HG02642 (cell line): ENCODE measurements at regions not wholly inside any gene's neighbourhood (a gene's known extent, or its start where the extent isn't known, plus 50 kb on each side); places are given as distances from the start of the nearest gene placed in this dataset.
"Not testable (repeated sequence)": the region's sequence is repeated elsewhere in the genome, so short reads cannot be mapped to it uniquely, and the experiment has no call there.

Source experiments
- ATAC-seq: cut with Tn5 transposase; IDR thresholded peaks from one replicate; pipeline ENCODE4 v1.9.1; 2021; ENCODE audit warnings: mild to moderate bottlenecking; ENCODE audit not compliant: unreplicated experiment, poor library complexity

- no peak for ATAC-seq
These were observed 162.0 kb upstream of the C1orf174 start for GRCh38 chr1:4062041-4062440.

DNA sequence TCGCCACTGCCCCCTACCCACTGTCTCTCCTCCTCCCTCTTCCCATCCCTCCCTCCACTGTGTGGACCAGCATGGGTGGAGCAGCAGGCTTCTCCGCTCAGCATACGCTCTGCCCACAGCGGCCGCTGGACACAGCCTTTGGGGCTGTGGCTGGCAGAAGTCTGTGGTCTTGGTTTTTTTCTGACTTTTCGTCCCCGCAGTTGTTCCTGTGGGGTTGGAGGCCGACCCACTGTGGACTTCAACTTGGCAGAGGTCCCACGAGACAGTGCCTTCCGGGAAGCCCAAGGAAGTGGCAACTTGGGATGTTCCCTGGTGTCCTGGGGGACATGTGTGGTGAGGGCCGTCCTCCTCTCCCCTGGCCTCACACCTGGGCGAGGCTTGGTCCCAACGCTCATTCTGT is 162.5 kb upstream of the C1orf174 start:
- ATAC-seq, result no peak

- ATAC-seq, result no peak
These were observed 162.9 kb upstream of the C1orf174 start for GRCh38 chr1:4062992-4063391.

- ATAC-seq, result no peak
These were observed 163.4 kb upstream of the C1orf174 start for GRCh38 chr1:4063516-4063915.

- no peak for ATAC-seq
These were observed 164.2 kb upstream of the C1orf174 start for GRCh38 chr1:4064150-4064889.

GRCh38 chr1:4066860-4067599 is 167.0 kb upstream of the C1orf174 start:
- ATAC-seq, result no peak

DNA sequence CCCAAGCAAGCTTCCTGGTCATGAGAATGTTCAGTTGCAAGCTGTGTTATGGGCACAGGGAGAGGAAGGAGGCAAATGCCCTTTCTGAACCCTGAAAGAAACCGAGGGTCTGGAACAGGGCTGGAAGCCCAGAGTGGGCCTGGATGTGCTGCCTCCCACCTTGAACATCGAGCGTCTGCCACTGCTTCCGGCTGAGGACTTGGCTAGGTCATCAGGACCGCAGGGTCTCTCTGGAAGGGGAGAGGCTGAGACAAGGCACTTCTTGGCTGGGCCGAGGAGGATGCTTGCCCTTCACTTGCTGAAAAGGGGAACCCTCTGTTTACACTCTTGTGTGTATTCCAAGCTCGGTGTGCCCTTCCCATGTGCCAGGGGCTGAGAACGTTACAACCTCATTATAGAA is 168.0 kb upstream of the C1orf174 start:
- ATAC-seq, result no peak

GRCh38 chr1:4071653-4072052 is 171.6 kb upstream of the C1orf174 start:
- ATAC-seq, result no peak

GRCh38 chr1:4072481-4073153 is 172.5 kb upstream of the C1orf174 start:
- no peak for ATAC-seq

DNA sequence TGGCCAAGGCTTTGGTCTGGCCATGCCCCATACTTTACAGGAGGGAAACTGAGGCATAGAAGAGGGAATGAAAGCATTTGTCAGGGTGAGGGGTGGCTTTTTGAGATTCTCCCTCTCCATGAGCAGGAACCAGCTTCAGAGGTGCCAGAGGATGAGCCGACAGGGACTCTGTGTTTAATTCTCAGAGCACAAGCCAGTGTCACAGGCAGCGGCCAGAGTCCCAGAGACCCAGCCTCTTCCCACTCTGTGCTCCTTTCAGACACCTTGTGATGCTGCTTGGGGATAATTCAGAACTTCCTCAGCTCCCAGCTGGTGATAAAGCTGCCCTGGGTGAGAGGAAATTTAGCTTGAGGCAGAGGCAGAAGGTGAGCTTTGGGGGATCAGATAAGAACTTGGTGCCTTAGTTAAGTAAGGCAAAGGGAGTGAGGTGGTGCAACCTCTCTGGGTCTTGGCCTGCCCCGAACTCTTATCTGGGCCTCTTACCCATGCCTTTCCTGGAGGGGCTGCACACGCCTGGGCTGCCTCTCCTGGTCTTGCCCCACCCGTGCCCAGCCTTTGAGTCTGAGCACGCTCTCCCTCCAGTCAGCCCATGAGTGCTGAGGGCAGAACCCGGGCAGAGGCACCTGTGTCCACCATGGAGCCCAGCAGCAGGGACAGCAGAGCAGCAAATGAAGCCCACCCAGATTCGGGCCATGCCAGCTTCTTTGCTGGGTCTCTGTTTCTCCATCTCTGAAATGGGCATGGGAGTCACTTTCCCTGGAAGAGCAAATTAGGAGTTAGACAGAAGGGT is 175.6 kb upstream of the C1orf174 start:
- no peak for ATAC-seq

DNA sequence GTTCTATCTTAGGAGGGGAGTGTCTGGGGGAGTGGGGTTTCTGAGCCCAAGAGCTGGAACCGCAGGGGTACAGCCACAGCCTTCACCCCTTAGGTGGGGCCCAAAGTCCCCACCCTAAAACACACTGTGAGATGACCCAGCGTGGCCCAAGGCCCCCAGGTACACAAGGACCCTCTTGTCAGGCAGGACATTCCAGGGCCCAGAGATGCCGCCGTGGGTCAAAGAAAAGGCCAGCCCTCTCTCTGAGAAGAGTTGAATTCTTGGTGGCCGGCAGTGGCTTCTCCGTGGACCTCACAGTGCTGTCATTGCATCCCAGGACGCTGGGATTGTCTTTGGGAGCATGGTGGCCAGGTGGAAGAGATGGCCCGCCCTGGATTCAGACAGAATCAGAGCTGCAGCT is 176.3 kb upstream of the C1orf174 start:
- ATAC-seq, result no peak

DNA sequence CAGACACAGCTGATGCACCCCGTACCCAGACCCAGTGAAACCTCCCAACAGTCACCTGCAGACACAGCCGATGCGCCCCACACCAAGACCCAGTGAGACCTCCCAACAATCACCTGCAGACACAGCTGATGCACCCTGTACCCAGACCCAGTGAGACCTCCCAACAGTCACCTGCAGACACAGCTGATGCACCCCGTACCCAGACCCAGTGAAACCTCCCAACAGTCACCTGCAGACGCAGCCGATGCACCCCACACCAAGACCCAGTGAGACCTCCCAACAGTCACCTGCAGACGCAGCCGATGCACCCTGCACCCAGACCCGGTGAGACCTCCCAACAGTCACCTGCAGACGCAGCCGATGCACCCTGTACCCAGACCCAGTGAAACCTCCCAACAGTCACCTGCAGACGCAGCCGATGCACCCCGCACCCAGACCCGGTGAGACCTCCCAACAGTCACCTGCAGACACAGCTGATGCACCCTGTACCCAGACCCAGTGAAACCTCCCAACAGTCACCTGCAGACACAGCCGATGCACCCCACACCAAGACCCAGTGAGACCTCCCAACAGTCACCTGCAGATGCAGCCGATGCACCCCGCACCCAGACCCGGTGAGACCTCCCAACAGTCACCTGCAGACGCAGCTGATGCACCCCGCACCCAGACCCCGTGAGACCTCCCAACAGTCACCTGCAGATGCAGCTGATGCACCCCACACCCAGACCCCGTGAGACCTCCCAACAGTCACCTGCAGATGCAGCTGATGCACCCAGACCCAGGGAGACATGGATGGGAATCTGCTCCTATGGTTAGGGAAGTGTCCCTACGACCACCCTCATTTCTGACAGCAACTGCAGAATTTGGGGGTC is 178.3 kb upstream of the C1orf174 start:
- ATAC-seq, result not testable (repeated sequence)

- no peak for ATAC-seq
These were observed 179.7 kb upstream of the C1orf174 start for GRCh38 chr1:4079815-4080214.

DNA sequence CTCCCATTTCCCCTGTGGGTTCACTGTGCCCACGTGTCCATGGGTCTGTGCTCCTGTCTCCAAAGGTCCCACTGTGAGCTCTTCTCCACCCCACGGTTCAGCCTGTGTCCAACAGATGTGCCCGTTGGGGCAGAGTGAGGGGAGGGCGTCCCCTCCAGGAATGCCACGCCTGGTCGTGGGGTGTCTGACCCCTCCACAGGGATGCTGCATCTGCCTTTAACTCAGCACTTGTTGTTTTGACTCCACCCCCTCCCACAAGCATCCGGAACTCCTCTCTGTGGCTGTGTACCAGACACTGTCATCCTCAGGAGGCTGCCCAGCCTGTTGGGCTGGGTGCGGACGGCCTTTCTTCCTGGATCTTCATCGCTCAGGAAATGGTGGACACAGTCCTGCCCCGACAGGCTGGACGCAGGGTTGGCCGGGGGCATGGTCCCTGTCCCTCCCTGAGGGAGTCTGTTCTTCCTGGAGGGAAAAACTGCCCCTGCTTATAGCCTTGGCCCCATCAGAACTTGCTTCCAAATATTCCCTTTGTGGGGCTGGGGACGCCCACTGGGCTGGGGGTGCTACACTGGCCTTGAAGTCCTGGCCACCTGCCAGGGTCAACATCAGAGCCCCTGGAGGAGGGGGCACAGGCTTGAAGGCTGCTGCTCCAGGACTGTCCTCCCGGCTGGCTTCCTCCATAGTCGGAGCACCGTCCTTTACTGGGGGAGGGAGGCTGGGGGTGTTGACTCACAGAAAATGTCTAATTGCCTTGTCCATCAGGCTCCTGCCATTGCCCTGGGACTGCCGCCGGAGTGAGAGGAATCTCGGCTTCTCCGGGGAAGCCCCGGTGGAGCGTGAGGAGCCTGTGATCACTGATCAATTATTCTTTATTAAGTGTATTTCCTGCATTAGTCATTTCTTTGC is 182.0 kb upstream of the C1orf174 start:
- ATAC-seq, result no peak

GRCh38 chr1:4083231-4084047 is 183.4 kb upstream of the C1orf174 start:
- ATAC-seq, result no peak

DNA sequence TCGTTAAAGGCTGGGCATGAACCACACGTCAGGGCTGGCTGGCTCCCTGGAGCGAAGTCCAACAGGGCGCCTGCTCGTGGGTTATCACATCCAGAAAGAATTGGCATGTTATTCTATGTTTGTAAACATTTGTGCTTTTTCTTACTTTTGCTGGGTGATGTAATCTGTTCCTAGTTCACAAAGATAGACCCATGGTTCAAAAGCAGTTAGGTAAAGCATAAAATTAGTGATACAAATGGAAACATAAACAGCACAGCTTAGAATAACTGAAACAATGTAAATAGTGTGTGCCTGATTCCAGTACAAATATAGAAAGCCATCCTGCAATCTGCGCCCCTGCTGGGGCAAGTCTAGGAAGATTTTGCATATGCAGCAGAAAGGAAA is 184.0 kb upstream of the C1orf174 start:
- ATAC-seq, result no peak

DNA sequence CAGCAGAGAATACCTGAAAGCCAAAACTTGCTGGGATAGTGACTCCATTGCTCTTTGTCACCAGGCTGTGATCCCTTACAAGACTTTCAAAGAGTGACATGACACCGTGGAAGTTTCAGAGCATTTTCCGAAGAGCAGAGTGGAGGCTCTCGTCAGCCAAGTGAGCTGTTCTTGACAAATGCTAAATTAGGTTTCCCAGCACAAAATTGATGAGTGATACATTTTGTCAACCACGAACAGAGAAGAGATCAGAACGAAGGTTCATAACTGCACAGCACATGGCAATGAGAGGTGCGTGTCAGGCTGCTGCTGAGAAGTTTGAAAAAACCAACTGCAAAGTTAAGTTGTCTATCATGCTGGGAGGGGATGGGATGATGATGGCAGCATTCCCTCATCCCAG is 184.4 kb upstream of the C1orf174 start:
- ATAC-seq, result no peak

DNA sequence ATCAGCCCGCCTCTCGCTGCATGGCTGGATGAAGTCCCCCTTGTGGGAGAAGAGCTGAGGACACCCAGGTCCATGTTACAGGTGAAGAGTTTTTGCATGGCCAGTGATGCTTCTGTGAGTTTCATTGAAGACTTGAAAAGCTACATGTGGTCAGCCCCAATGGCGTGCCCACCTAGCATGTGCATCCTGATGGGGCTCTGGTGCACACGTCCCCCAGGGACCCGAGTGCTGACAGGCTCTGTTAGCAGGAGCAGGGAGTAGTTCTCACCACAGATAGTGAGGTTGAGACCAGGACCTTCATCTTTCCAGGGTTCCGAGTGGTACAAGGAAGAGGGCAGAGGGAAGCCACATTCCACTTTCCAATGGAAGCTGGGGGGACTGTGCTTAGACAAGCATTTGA is 184.8 kb upstream of the C1orf174 start:
- ATAC-seq, result no peak
